A549 (cell line): ENCODE measurements at regions not wholly inside any gene's neighbourhood (a gene's known extent, or its start where the extent isn't known, plus 50 kb on each side); places are given as distances from the start of the nearest gene placed in this dataset.

Source experiments
- ATAC-seq, 2 experiments: fragments of 200-7000 bp in 1 of 2; fragments of >200 bp in 1 of 2; cut with Nextera tagmentation in 1 of 2; cut with Tn5 transposase in 1 of 2; 3 replicates each; pipeline versions ENCODE4 v1.8.0 to v1.9.1; 2018 to 2020; ENCODE audit warnings: mild to moderate bottlenecking in 1 of 2, moderate library complexity in 1 of 2
- CTCF ChIA-PET: fragments of 300-600 bp; sonication (Branson Sonifier 250); formaldehyde crosslinking; extraction: SDS; loops from one replicate; lab custom pipeline; 2021; ENCODE audit warnings: antibody characterized with exemption, inconsistent platforms; lab: Yijun Ruan, JAX
- POLR2A ChIA-PET: fragments of 350-600 bp; formaldehyde crosslinking; extraction: SDS; loops from one replicate; lab custom pipeline; 2021; ENCODE audit warnings: antibody characterized with exemption, inconsistent platforms; lab: Yijun Ruan, JAX
- DNase-seq, 2 experiments: peaks; one replicate each; pipeline versions ENCODE4 v3.0.0 to v3.0.0-alpha.2; 2011 to 2016; ENCODE audit warnings: low read depth in 1 of 2, low spot score in 1 of 2
- FAIRE-seq: peaks from 2 replicates; lab custom pipeline; 2011; peaks lifted over from hg19 to GRCh38; lab: Jason Lieb, UNC
- H3K27ac ChIP-seq, 2 experiments: fragments of >200 bp; sonication (Bioruptor Twin); formaldehyde crosslinking; 3 replicates each; pipeline ENCODE4 v1.5.1; 2016 to 2017
- H3K4me1 ChIP-seq: fragments of >200 bp; sonication (Bioruptor Twin); formaldehyde crosslinking; 3 replicates; pipeline ENCODE4 v1.6.1; 2016
- H3K4me2 ChIP-seq: fragments of >200 bp; sonication (Bioruptor Twin); formaldehyde crosslinking; 3 replicates; pipeline ENCODE4 v1.6.1; 2016
- H3K4me3 ChIP-seq: fragments of >200 bp; sonication (Bioruptor Twin); formaldehyde crosslinking; 3 replicates; pipeline ENCODE4 v1.5.1; 2016
- H3K9me3 ChIP-seq: fragments of >200 bp; sonication (Bioruptor Twin); formaldehyde crosslinking; 3 replicates; pipeline ENCODE4 v1.6.1; 2016
- CBX2 ChIP-seq: fragments of 200-600 bp; sonication (generic); IDR thresholded peaks from 2 replicates; pipeline ENCODE4 v1.6.1; 2016; ENCODE audit warnings: low read depth, mild to moderate bottlenecking, borderline replicate concordance
- CEBPB ChIP-seq, 2 experiments: fragments of >200 bp in 1 of 2; sonication (Bioruptor Twin) in 1 of 2; formaldehyde crosslinking in 1 of 2; IDR thresholded peaks; 2 replicates each; pipeline ENCODE4 v1.6.1; 2012 to 2016
- EHMT2 ChIP-seq: fragments of 200-600 bp; sonication (generic); IDR thresholded peaks from 2 replicates; pipeline ENCODE4 v1.6.1; 2016; ENCODE audit warnings: antibody characterized with exemption, low read depth, mild to moderate bottlenecking, moderate library complexity
- ELK1 ChIP-seq: fragments of 150-350 bp; IDR thresholded peaks from 2 replicates; pipeline ENCODE4 v1.6.1; 2014; ENCODE audit warnings: low read depth, mild to moderate bottlenecking, low read length
- EP300 ChIP-seq, 2 experiments: fragments of >200 bp; sonication (Bioruptor Twin); formaldehyde crosslinking; IDR thresholded peaks; 2 replicates in 1 of 2; 3 replicates in 1 of 2; pipeline ENCODE4 v1.6.1; 2016 to 2017
- ESRRA ChIP-seq: fragments of 150-350 bp; IDR thresholded peaks from 2 replicates; pipeline ENCODE4 v1.6.1; 2014; ENCODE audit warnings: mild to moderate bottlenecking, low read length, borderline replicate concordance
- HDAC2 ChIP-seq: fragments of 200-600 bp; sonication (generic); IDR thresholded peaks from 2 replicates; pipeline ENCODE4 v1.6.1; 2016
- HES2 ChIP-seq: fragments of >200 bp; sonication (Bioruptor Twin); formaldehyde crosslinking; IDR thresholded peaks from 2 replicates; pipeline ENCODE4 v1.6.1; 2016
- JUNB ChIP-seq: fragments of >200 bp; sonication (Bioruptor Twin); formaldehyde crosslinking; IDR thresholded peaks from 2 replicates; pipeline ENCODE4 v1.6.1; 2016
- MAZ ChIP-seq: fragments of 150-350 bp; IDR thresholded peaks from 2 replicates; pipeline ENCODE4 v1.6.1; 2014; ENCODE audit warnings: antibody characterized with exemption, low read depth, low read length, borderline replicate concordance
- NFE2L2 ChIP-seq: fragments of 150-350 bp; conservative IDR thresholded peaks from 2 replicates; pipeline ENCODE4 v1.6.1; 2014; ENCODE audit warnings: low read length
- NPAS2 ChIP-seq: fragments of 250-450 bp; sonication (Bioruptor Pico); IDR thresholded peaks from 2 replicates; pipeline ENCODE4 v1.8.0; 2022; ENCODE audit warnings: mild to moderate bottlenecking, moderate library complexity, borderline replicate concordance
- PBX3 ChIP-seq: IDR thresholded peaks from 2 replicates; pipeline ENCODE4 v1.6.1; 2012
- POLR2A ChIP-seq: IDR thresholded peaks from 2 replicates; pipeline ENCODE4 v1.6.1; 2012; ENCODE audit warnings: mild to moderate bottlenecking, low read length
- POLR2AphosphoS2 ChIP-seq: conservative IDR thresholded peaks from 2 replicates; pipeline ENCODE4 v1.6.1; 2012; ENCODE audit warnings: low read length, improper control_type of control experiment, inconsistent platforms
- RFX5 ChIP-seq: fragments of 450-650 bp; IDR thresholded peaks from 2 replicates; pipeline ENCODE4 v1.7.1; 2014; ENCODE audit warnings: antibody characterized with exemption, mild to moderate bottlenecking, moderate library complexity
- RNF2 ChIP-seq: fragments of 200-600 bp; sonication (generic); IDR thresholded peaks from 2 replicates; pipeline ENCODE4 v1.6.1; 2016; ENCODE audit warnings: low read depth, mild to moderate bottlenecking, antibody characterized with exemption, moderate library complexity, borderline replicate concordance
- SREBF2 ChIP-seq: fragments of 450-650 bp; IDR thresholded peaks from 2 replicates; pipeline ENCODE4 v1.6.1; 2014; ENCODE audit warnings: mild to moderate bottlenecking, moderate library complexity
- ZC3H11A ChIP-seq: fragments of 450-650 bp; IDR thresholded peaks from 2 replicates; pipeline ENCODE4 v1.6.1; 2014; ENCODE audit warnings: antibody characterized with exemption, mild to moderate bottlenecking
- WGBS: methylation state at CpG from one replicate; pipeline ENCODE4 v1.1.6; 2017; ENCODE audit errors: missing lambda C conversion rate; 5-methylcytosine and 5-hydroxymethylcytosine counted together
- TF ChIP-seq, protein P1 (sequence below): fragments of 250-450 bp; sonication (Bioruptor Pico); IDR thresholded peaks from 2 replicates; pipeline ENCODE4 v1.5.0; 2021; ENCODE audit warnings: mild to moderate bottlenecking, moderate library complexity, borderline replicate concordance

GRCh38 chr4:43587758-43588157, 695.2 kb downstream of the GRXCR1 start (continued):
- TF ChIP-seq EHMT2, result no peak
- no peak for TF ChIP-seq PBX3
- TF ChIP-seq, protein P1, sequence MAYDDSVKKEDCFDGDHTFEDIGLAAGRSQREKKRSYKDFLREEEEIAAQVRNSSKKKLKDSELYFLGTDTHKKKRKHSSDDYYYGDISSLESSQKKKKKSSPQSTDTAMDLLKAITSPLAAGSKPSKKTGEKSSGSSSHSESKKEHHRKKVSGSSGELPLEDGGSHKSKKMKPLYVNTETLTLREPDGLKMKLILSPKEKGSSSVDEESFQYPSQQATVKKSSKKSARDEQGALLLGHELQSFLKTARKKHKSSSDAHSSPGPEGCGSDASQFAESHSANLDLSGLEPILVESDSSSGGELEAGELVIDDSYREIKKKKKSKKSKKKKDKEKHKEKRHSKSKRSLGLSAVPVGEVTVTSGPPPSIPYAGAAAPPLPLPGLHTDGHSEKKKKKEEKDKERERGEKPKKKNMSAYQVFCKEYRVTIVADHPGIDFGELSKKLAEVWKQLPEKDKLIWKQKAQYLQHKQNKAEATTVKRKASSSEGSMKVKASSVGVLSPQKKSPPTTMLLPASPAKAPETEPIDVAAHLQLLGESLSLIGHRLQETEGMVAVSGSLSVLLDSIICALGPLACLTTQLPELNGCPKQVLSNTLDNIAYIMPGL (CRISPR knock-in tag), result no peak
- no peak for TF ChIP-seq RNF2
- TF ChIP-seq NFE2L2, result no peak

DNA sequence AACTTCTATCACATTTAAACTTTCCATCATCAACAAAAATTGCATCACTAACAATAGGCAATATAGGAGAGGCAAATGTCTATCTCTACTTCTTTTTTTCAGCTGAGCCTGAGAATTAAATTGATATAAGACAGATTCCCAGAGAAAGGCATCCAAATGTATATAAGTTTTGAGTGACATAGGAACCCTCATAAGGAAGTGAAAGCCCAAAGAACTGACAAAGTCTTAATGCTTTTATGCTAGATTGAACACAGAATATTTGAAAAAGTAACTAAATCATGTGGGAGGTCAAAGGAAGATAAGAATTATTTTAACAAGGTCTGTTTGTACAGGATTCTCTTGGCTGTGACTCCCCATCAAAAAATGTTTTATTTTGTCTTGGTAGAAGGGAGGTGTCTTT, 714.9 kb downstream of the GRXCR1 start:
- Histone ChIP-seq H3K4me2 (no peak overlapping the region), H3K27ac (no peak overlapping the region), H3K4me1 (no peaks in the 10 kb centered on the region), H3K9me3 (no peaks in the 10 kb centered on the region), H3K4me3 (no peak overlapping the region)
- ATAC-seq, result no peak
- TF ChIP-seq, protein P1 (CRISPR knock-in tag), result no peak
- no peak for TF ChIP-seq POLR2A
- no peak for TF ChIP-seq EP300 (IDR thresholded peaks at IDR 0.05)
- no peak for TF ChIP-seq NPAS2
- ChIA-PET POLR2A (no interaction called here), CTCF (no interaction called here)
- no peak for FAIRE-seq
- DNase-seq, result no peak

GRCh38 chr4:43607827-43608461, 715.4 kb downstream of the GRXCR1 start:
- H3K4me1 ChIP-seq, result no peaks in the 10 kb centered on the region
- FAIRE-seq (no peak), DNase-seq (no peak)
- CTCF ChIA-PET, result no interaction called here
- no peaks in the 10 kb centered on the region for H3K9me3 ChIP-seq
- H3K4me3 ChIP-seq, result no peak overlapping the region
- 0% methylated on average over 4 of the region's 4 CpGs for WGBS
- TF ChIP-seq RFX5 (no peak), NPAS2 (no peak), MAZ (no peak), CEBPB (IDR thresholded peaks at IDR 0.05) (no peak), HDAC2 (no peak), POLR2AphosphoS2 (no peak), CBX2 (no peak), ESRRA (no peak), SREBF2 (no peak), POLR2A (no peak), JUNB (no peak), ELK1 (no peak), ZC3H11A (no peak), HES2 (no peak)
- TF ChIP-seq, protein P1 (CRISPR knock-in tag), result no peak
- TF ChIP-seq, all 56 proteins: peak for 0
- no peak for ATAC-seq
- POLR2A ChIA-PET, result no interaction called here
- Histone ChIP-seq H3K4me2 (no peak overlapping the region), H3K27ac (no peak overlapping the region)
